Skeletal muscle satellite cell (primary cell): ENCODE measurements at regions not wholly inside any gene's neighbourhood (a gene's known extent, or its start where the extent isn't known, plus 50 kb on each side); places are given as distances from the start of the nearest gene placed in this dataset.
"Not testable (repeated sequence)": the region's sequence is repeated elsewhere in the genome, so short reads cannot be mapped to it uniquely, and the experiment has no call there.

ENCODE experiments used
- H3K27me3 ChIP-seq: 2 replicates; pipeline ENCODE4 v1.7.0; 2013; ENCODE audit warnings: low read length; ENCODE audit not compliant: control insufficient read depth, insufficient read depth
- H3K36me3 ChIP-seq: 2 replicates; pipeline ENCODE4 v1.7.0; 2013; ENCODE audit warnings: mild to moderate bottlenecking, control low read depth, low read length; ENCODE audit not compliant: insufficient read depth
- H3K4me1 ChIP-seq: 2 replicates; pipeline ENCODE4 v1.7.0; 2013; ENCODE audit warnings: low read length; ENCODE audit not compliant: control insufficient read depth, insufficient read depth
- H3K4me2 ChIP-seq: 2 replicates; pipeline ENCODE4 v1.7.0; 2013; ENCODE audit warnings: mild to moderate bottlenecking, low read length
- H3K4me3 ChIP-seq: 2 replicates; pipeline ENCODE4 v1.7.0; 2013; ENCODE audit warnings: low read length
- H3K9ac ChIP-seq: 2 replicates; pipeline ENCODE4 v1.7.0; 2013; ENCODE audit warnings: mild to moderate bottlenecking, low read depth, low read length, moderate library complexity
- H3K9me3 ChIP-seq: replicated peaks from 2 replicates; pipeline ENCODE4 v1.7.0; 2013; ENCODE audit warnings: mild to moderate bottlenecking, control low read depth, low read length

GRCh38 chr3:61381745-61382392 lies 130.6 kb upstream of the FHIT start:
- H3K4me2 ChIP-seq = no peak overlapping the region
- H3K4me3 ChIP-seq = no peak overlapping the region
- no peak overlapping the region for H3K9ac ChIP-seq
- H3K9me3 ChIP-seq = no peaks in the 10 kb centered on the region
- H3K36me3 ChIP-seq = no peaks in the 10 kb centered on the region
- H3K27me3 ChIP-seq = peaks cover 39% of the 10 kb centered on the region
- no peaks in the 10 kb centered on the region for H3K4me1 ChIP-seq

- no peak overlapping the region for H3K4me2 ChIP-seq
- H3K4me1 ChIP-seq = no peaks in the 10 kb centered on the region
- no peak overlapping the region for H3K9ac ChIP-seq
These were observed 136.6 kb upstream of the FHIT start for GRCh38 chr3:61387817-61388216.

GRCh38 chr3:61393480-61393947 lies 142.3 kb upstream of the FHIT start:
- H3K4me3 ChIP-seq, H3K27me3 ChIP-seq, H3K9me3 ChIP-seq, H3K4me1 ChIP-seq, H3K36me3 ChIP-seq, H3K4me2 ChIP-seq, H3K9ac ChIP-seq: not testable (repeated sequence)

More at GRCh38 chr3:61387817-61388216, 136.6 kb upstream of the FHIT start:
- no peak overlapping the region for H3K4me3 ChIP-seq
- no peaks in the 10 kb centered on the region for H3K9me3 ChIP-seq
- peaks cover 19% of the 10 kb centered on the region for H3K27me3 ChIP-seq
- H3K36me3 ChIP-seq = no peaks in the 10 kb centered on the region

- no peak overlapping the region for H3K4me2 ChIP-seq
- no peaks in the 10 kb centered on the region for H3K36me3 ChIP-seq
- H3K9ac ChIP-seq = no peak overlapping the region
- no peak overlapping the region for H3K4me3 ChIP-seq
- no peaks in the 10 kb centered on the region for H3K9me3 ChIP-seq
- no peaks in the 10 kb centered on the region for H3K27me3 ChIP-seq
- no peaks in the 10 kb centered on the region for H3K4me1 ChIP-seq
These were observed 150.1 kb upstream of the FHIT start for GRCh38 chr3:61401359-61401758.

- Histone ChIP-seq H3K9me3 (no peaks in the 10 kb centered on the region), H3K36me3 (no peaks in the 10 kb centered on the region), H3K4me2 (no peak overlapping the region), H3K27me3 (no peaks in the 10 kb centered on the region), H3K4me3 (no peak overlapping the region), H3K9ac (no peak overlapping the region), H3K4me1 (no peaks in the 10 kb centered on the region)
These were observed 154.0 kb upstream of the PTPRG start for GRCh38 chr3:61407397-61407796.

- H3K4me3 ChIP-seq = no peak overlapping the region
- H3K9ac ChIP-seq = no peak overlapping the region
- H3K4me1 ChIP-seq = no peaks in the 10 kb centered on the region
- no peak overlapping the region for H3K4me2 ChIP-seq
- no peaks in the 10 kb centered on the region for H3K9me3 ChIP-seq
- no peaks in the 10 kb centered on the region for H3K36me3 ChIP-seq
- H3K27me3 ChIP-seq = peaks cover 2% of the 10 kb centered on the region
These were observed 151.7 kb upstream of the PTPRG start for GRCh38 chr3:61409638-61410037.

- H3K9me3 ChIP-seq, H3K4me3 ChIP-seq, H3K4me2 ChIP-seq, H3K9ac ChIP-seq, H3K36me3 ChIP-seq, H3K4me1 ChIP-seq, H3K27me3 ChIP-seq: not testable (repeated sequence)
These were observed 151.0 kb upstream of the PTPRG start for GRCh38 chr3:61410358-61410757.

- no peaks in the 10 kb centered on the region for H3K4me1 ChIP-seq
- no peaks in the 10 kb centered on the region for H3K36me3 ChIP-seq
- peaks cover 7% of the 10 kb centered on the region for H3K27me3 ChIP-seq
- H3K4me2 ChIP-seq = no peak overlapping the region
- H3K9me3 ChIP-seq = no peaks in the 10 kb centered on the region
- H3K4me3 ChIP-seq = no peak overlapping the region
- no peak overlapping the region for H3K9ac ChIP-seq
These were observed 150.2 kb upstream of the PTPRG start for GRCh38 chr3:61411009-61411662.

- Histone ChIP-seq H3K9me3 (no peaks in the 10 kb centered on the region), H3K9ac (no peak overlapping the region), H3K36me3 (no peaks in the 10 kb centered on the region), H3K4me1 (no peaks in the 10 kb centered on the region), H3K27me3 (peaks cover 10% of the 10 kb centered on the region), H3K4me3 (no peak overlapping the region), H3K4me2 (no peak overlapping the region)
These were observed 146.9 kb upstream of the PTPRG start for GRCh38 chr3:61414456-61414855.

GRCh38 chr3:61415201-61415600 lies 146.2 kb upstream of the PTPRG start:
- no peak overlapping the region for H3K4me2 ChIP-seq
- H3K4me1 ChIP-seq = no peaks in the 10 kb centered on the region
- no peak overlapping the region for H3K9ac ChIP-seq
- peaks cover 10% of the 10 kb centered on the region for H3K27me3 ChIP-seq
- no peak overlapping the region for H3K4me3 ChIP-seq
- no peaks in the 10 kb centered on the region for H3K36me3 ChIP-seq
- no peaks in the 10 kb centered on the region for H3K9me3 ChIP-seq

GRCh38 chr3:61416618-61417017 lies 144.8 kb upstream of the PTPRG start:
- H3K9ac ChIP-seq = no peak overlapping the region
- no peak overlapping the region for H3K4me3 ChIP-seq
- H3K4me1 ChIP-seq = no peaks in the 10 kb centered on the region
- H3K4me2 ChIP-seq = no peak overlapping the region
- no peaks in the 10 kb centered on the region for H3K36me3 ChIP-seq
- H3K9me3 ChIP-seq = no peaks in the 10 kb centered on the region
- H3K27me3 ChIP-seq = peaks cover 10% of the 10 kb centered on the region

- Histone ChIP-seq H3K9ac (no peak overlapping the region), H3K4me1 (no peaks in the 10 kb centered on the region), H3K9me3 (no peaks in the 10 kb centered on the region), H3K4me2 (no peak overlapping the region), H3K27me3 (peaks cover 10% of the 10 kb centered on the region), H3K4me3 (no peak overlapping the region), H3K36me3 (no peaks in the 10 kb centered on the region)
These were observed 144.0 kb upstream of the PTPRG start for GRCh38 chr3:61417352-61417751.
